ENCODE measurements at regions not wholly inside any gene's neighbourhood (a gene's known extent, or its start where the extent isn't known, plus 50 kb on each side); places are given as distances from the start of the nearest gene placed in this dataset.

GRCh38 chr2:144935191-144935590 lies 415.3 kb upstream of the ZEB2 start:
- Histone ChIP-seq H3K23me2 (ENCODE audit: insufficient read length, low read depth, low read length, poor library complexity, severe bottlenecking) (no peaks in the 10 kb centered on the region), H3K56ac (ENCODE audit: insufficient read length, low read depth, low read length) (no peak overlapping the region), H3K9me3 (ENCODE audit: control insufficient read depth, low read depth, low read length) (no peaks in the 10 kb centered on the region), H4K8ac (replicated peaks; ENCODE audit: insufficient read length, low read depth, low read length) (no peak overlapping the region), H4K20me1 (ENCODE audit: control insufficient read depth, insufficient read depth, insufficient read length) (no peaks in the 10 kb centered on the region), H3K27ac (ENCODE audit: insufficient read length, low read depth, low read length) (no peak overlapping the region), H3K18ac (ENCODE audit: insufficient read length, low read depth, low read length) (no peak overlapping the region), H3K27me3 (ENCODE audit: insufficient read depth, low read length) (no peaks in the 10 kb centered on the region; the same call in 1 of the 2 replicates), H3K23ac (ENCODE audit: insufficient read length, low read depth, low read length) (no peak overlapping the region), H2BK12ac (ENCODE audit: insufficient read length, low read depth, low read length) (no peak overlapping the region), H3K4me1 (ENCODE audit: insufficient read depth, low read length) (no peaks in the 10 kb centered on the region), H3K14ac (ENCODE audit: insufficient read depth, low read length) (no peak overlapping the region), H4K5ac (ENCODE audit: insufficient read length, low read depth, low read length) (no peak overlapping the region), H2AK5ac (ENCODE audit: insufficient read length, low read length) (no peak overlapping the region), H3T11ph (ENCODE audit: low read length) (no peak overlapping the region), H2BK120ac (ENCODE audit: low read depth, low read length, poor library complexity, severe bottlenecking) (no peak overlapping the region), H2AFZ (ENCODE audit: low read length) (no peak overlapping the region), H3K4ac (ENCODE audit: low read depth, low read length) (no peak overlapping the region), H3K79me2 (ENCODE audit: insufficient read depth, low read length) (no peaks in the 10 kb centered on the region), H3K4me2 (ENCODE audit: insufficient read depth, insufficient read length, low read length) (no peak overlapping the region), H2BK5ac (ENCODE audit: insufficient read length, low read length) (no peak overlapping the region), H2BK15ac (ENCODE audit: low read depth, low read length) (no peak overlapping the region), H4K91ac (ENCODE audit: insufficient read length, low read depth, low read length) (no peak overlapping the region), H3K9ac (ENCODE audit: extremely low read depth, insufficient read length, low read length) (no peak overlapping the region), H2BK20ac (ENCODE audit: low read depth, low read length, poor library complexity, severe bottlenecking) (no peak overlapping the region), H3K79me1 (ENCODE audit: insufficient read depth, low read depth, low read length, poor library complexity, severe bottlenecking) (no peaks in the 10 kb centered on the region)
- no peak for DNase-seq
- H3K27me3 Mint-ChIP-seq (ENCODE audit: low read depth) = no peaks in the 10 kb centered on the region
- no peaks in the 10 kb centered on the region for H3K36me3 Mint-ChIP-seq (ENCODE audit: insufficient read depth in 1 of 3, low read depth in 3 of 3)
- H3K9me3 Mint-ChIP-seq = no peaks in the 10 kb centered on the region
- no CpG with 5 or more reads among the region's 5 CpGs for WGBS (ENCODE audit: extremely low coverage, insufficient read length, low lambda C conversion rate)
- TF ChIP-seq CTCF (conservative IDR thresholded peaks at IDR 0.05) = no peak
- H3K4me1 Mint-ChIP-seq = no peaks in the 10 kb centered on the region
- no peak overlapping the region for H3K27ac Mint-ChIP-seq
- no peak overlapping the region for H3K4me3 Mint-ChIP-seq
